IMR-90 (cell line): ENCODE measurements at regions not wholly inside any gene's neighbourhood (a gene's known extent, or its start where the extent isn't known, plus 50 kb on each side); places are given as distances from the start of the nearest gene placed in this dataset.

Source experiments
- ATAC-seq: fragments of 200-7000 bp; cut with Tn5 transposase; 2 replicates; pipeline ENCODE4 v1.9.1; 2020; ENCODE audit warnings: low read depth, mild to moderate bottlenecking, moderate library complexity
- BruUV-seq: library from RNA; stranded (reverse); fragments of 400-500 nt; replicated peaks from 2 replicates; lab custom pipeline; 2021; lab: Mats Ljungman, UMichigan
- CTCF ChIA-PET: fragments of 300-600 bp; formaldehyde crosslinking; extraction: SDS; loops from one replicate; lab custom pipeline; 2021; ENCODE audit warnings: antibody characterized with exemption; lab: Yijun Ruan, JAX
- POLR2A ChIA-PET: fragments of 300-600 bp; sonication (Branson Sonifier 250); formaldehyde crosslinking; loops from one replicate; lab custom pipeline; 2022; ENCODE audit warnings: antibody characterized with exemption; ENCODE audit not compliant: unreplicated experiment; lab: Charles Lee
- DNase-seq: peaks from one replicate; pipeline ENCODE4 v3.0.0; 2013
- H2AFZ ChIP-seq: replicated peaks from 2 replicates; pipeline ENCODE3; 2013; ENCODE audit warnings: low read length, mild to moderate bottlenecking; ENCODE audit not compliant: poor library complexity
- H2AK5ac ChIP-seq: 2 replicates; pipeline ENCODE4 v1.6.1; 2013; ENCODE audit warnings: low read depth, low read length, inconsistent platforms
- H2AK9ac ChIP-seq: replicated peaks from 2 replicates; pipeline ENCODE3; 2013; ENCODE audit warnings: mild to moderate bottlenecking, low read depth, low read length, moderate library complexity; ENCODE audit not compliant: poor library complexity
- H2BK120ac ChIP-seq: 2 replicates; pipeline ENCODE4 v1.6.1; 2013; ENCODE audit warnings: low read depth, low read length, inconsistent platforms
- H2BK15ac ChIP-seq: 3 replicates; pipeline ENCODE4 v1.6.1; 2013; ENCODE audit warnings: low read depth, low read length, inconsistent platforms
- H2BK20ac ChIP-seq: 2 replicates; pipeline ENCODE4 v1.6.1; 2013; ENCODE audit warnings: low read depth, mild to moderate bottlenecking, inconsistent platforms, low read length, moderate library complexity
- H2BK5ac ChIP-seq: 2 replicates; pipeline ENCODE4 v1.6.1; 2013; ENCODE audit warnings: mild to moderate bottlenecking, low read depth, low read length, inconsistent platforms; ENCODE audit not compliant: poor library complexity, severe bottlenecking
- H3K14ac ChIP-seq: replicated peaks from 2 replicates; pipeline ENCODE4 v1.6.1; 2013; ENCODE audit warnings: low read depth, low read length, inconsistent platforms
- H3K18ac ChIP-seq: 2 replicates; pipeline ENCODE4 v1.6.1; 2013; ENCODE audit warnings: low read depth, low read length, control low read depth
- H3K23ac ChIP-seq: 2 replicates; pipeline ENCODE4 v1.6.1; 2013; ENCODE audit warnings: low read depth, low read length, inconsistent platforms
- H3K27ac ChIP-seq: 2 replicates; pipeline ENCODE4 v1.5.1; 2013; ENCODE audit warnings: mild to moderate bottlenecking, control low read depth, low read length; ENCODE audit not compliant: insufficient read depth
- H3K27me3 ChIP-seq: 2 replicates; pipeline ENCODE4 v1.6.1; 2013; ENCODE audit warnings: low read length; ENCODE audit not compliant: control insufficient read depth, insufficient read depth
- H3K36me3 ChIP-seq: 2 replicates; pipeline ENCODE4 v1.6.1; 2013; ENCODE audit warnings: low read length, mixed read lengths; ENCODE audit not compliant: control insufficient read depth, insufficient read depth
- H3K4ac ChIP-seq: 2 replicates; pipeline ENCODE4 v1.6.1; 2013; ENCODE audit warnings: low read depth, low read length, inconsistent platforms
- H3K4me1 ChIP-seq: 2 replicates; pipeline ENCODE4 v1.6.1; 2013; ENCODE audit warnings: low read length, mixed read lengths; ENCODE audit not compliant: control insufficient read depth, insufficient read depth
- H3K4me2 ChIP-seq: 2 replicates; pipeline ENCODE4 v1.6.1; 2013; ENCODE audit warnings: low read depth, mild to moderate bottlenecking, control low read depth, low read length, moderate library complexity
- H3K4me3 ChIP-seq: 2 replicates; pipeline ENCODE4 v1.5.1; 2013; ENCODE audit warnings: low read depth, mild to moderate bottlenecking, control low read depth, low read length, moderate library complexity; ENCODE audit not compliant: insufficient read depth
- H3K56ac ChIP-seq: 2 replicates; pipeline ENCODE4 v1.6.1; 2013; ENCODE audit warnings: low read length, inconsistent platforms; ENCODE audit not compliant: insufficient read depth; ENCODE audit errors: extremely low read depth
- H3K79me1 ChIP-seq, 2 experiments: 2 replicates each; pipeline ENCODE4 v1.6.1; 2013; ENCODE audit warnings: low read length in 2 of 2, inconsistent platforms in 1 of 2, low read depth in 1 of 2
- H3K9ac ChIP-seq: 2 replicates; pipeline ENCODE4 v1.6.1; 2013; ENCODE audit warnings: low read depth, low read length, control low read depth
- H3K9me1 ChIP-seq: 2 replicates; pipeline ENCODE4 v1.6.1; 2013; ENCODE audit warnings: low read length, inconsistent platforms; ENCODE audit not compliant: insufficient read depth
- H3K9me3 ChIP-seq: 2 replicates; pipeline ENCODE4 v1.6.1; 2013; ENCODE audit warnings: low read length; ENCODE audit not compliant: control insufficient read depth, insufficient read depth
- H4K20me1 ChIP-seq: 2 replicates; pipeline ENCODE4 v1.6.1; 2013; ENCODE audit warnings: low read length, inconsistent platforms; ENCODE audit not compliant: insufficient read depth
- H4K5ac ChIP-seq: 2 replicates; pipeline ENCODE4 v1.6.1; 2013; ENCODE audit warnings: mild to moderate bottlenecking, low read depth, low read length, control low read depth
- H4K8ac ChIP-seq, 2 experiments: 2 replicates each; pipeline ENCODE4 v1.6.1; 2013; ENCODE audit warnings: low read depth in 2 of 2, low read length in 2 of 2, control low read depth in 1 of 2, inconsistent platforms in 1 of 2
- H4K91ac ChIP-seq: 2 replicates; pipeline ENCODE4 v1.6.1; 2013; ENCODE audit warnings: low read depth, low read length, inconsistent platforms; ENCODE audit not compliant: insufficient read depth
- BHLHE40 ChIP-seq: fragments of 150-350 bp; IDR thresholded peaks from 2 replicates; pipeline ENCODE4 v1.6.1; 2016; ENCODE audit warnings: mild to moderate bottlenecking, low read depth, low read length
- CEBPB ChIP-seq: IDR thresholded peaks from 2 replicates; pipeline ENCODE4 v1.6.1; 2012; ENCODE audit warnings: low read depth, low read length, improper control_type of control experiment
- CHD1 ChIP-seq: IDR thresholded peaks from 2 replicates; pipeline ENCODE4 v1.6.1; 2012; ENCODE audit warnings: low read depth, low read length, improper control_type of control experiment
- FOS ChIP-seq: fragments of 150-350 bp; IDR thresholded peaks from 2 replicates; pipeline ENCODE4 v1.6.1; 2016; ENCODE audit warnings: low read depth, low read length
- MAFK ChIP-seq: IDR thresholded peaks from 2 replicates; pipeline ENCODE4 v1.6.1; 2012; ENCODE audit warnings: low read depth, low read length, improper control_type of control experiment
- MAZ ChIP-seq: IDR thresholded peaks from 2 replicates; pipeline ENCODE4 v1.6.1; 2012; ENCODE audit warnings: low read depth, mild to moderate bottlenecking, low read length, improper control_type of control experiment, moderate library complexity, borderline replicate concordance
- MXI1 ChIP-seq: IDR thresholded peaks from 2 replicates; pipeline ENCODE4 v1.6.1; 2012; ENCODE audit warnings: low read depth, mild to moderate bottlenecking, low read length, moderate library complexity, borderline replicate concordance
- NFE2L2 ChIP-seq: fragments of 150-350 bp; IDR thresholded peaks from 2 replicates; pipeline ENCODE4 v1.6.1; 2016; ENCODE audit warnings: low read depth, mild to moderate bottlenecking, low read length
- POLR2A ChIP-seq: IDR thresholded peaks from 2 replicates; pipeline ENCODE4 v1.6.1; 2012; ENCODE audit warnings: mild to moderate bottlenecking, low read depth, low read length
- RAD21 ChIP-seq: IDR thresholded peaks from 2 replicates; pipeline ENCODE4 v1.6.1; 2012; ENCODE audit warnings: low read length, improper control_type of control experiment
- RCOR1 ChIP-seq: IDR thresholded peaks from 2 replicates; pipeline ENCODE4 v1.6.1; 2012; ENCODE audit warnings: mild to moderate bottlenecking, low read length, improper control_type of control experiment; ENCODE audit not compliant: insufficient replicate concordance
- RFX5 ChIP-seq: IDR thresholded peaks from 2 replicates; pipeline ENCODE4 v1.8.0; 2012; ENCODE audit warnings: low read depth, mild to moderate bottlenecking, low read length, moderate library complexity
- SMC3 ChIP-seq: fragments of 150-350 bp; IDR thresholded peaks from 2 replicates; pipeline ENCODE4 v1.6.1; 2016; ENCODE audit warnings: low read depth, mild to moderate bottlenecking, antibody characterized with exemption, low read length, moderate library complexity
- WGBS, 2 experiments: methylation state at CpG; one replicate each; pipeline versions ENCODE4 v1.1.5 to v1.1.7; 2013; ENCODE audit warnings: missing lambda C conversion rate in 2 of 2; ENCODE audit not compliant: insufficient read length in 1 of 2; ENCODE audit errors: extremely low coverage in 2 of 2; 5-methylcytosine and 5-hydroxymethylcytosine counted together
- dilution Hi-C: fragments of 300-500 bp; cut with HindIII; formaldehyde crosslinking; loops from one replicate; pipeline ENCODE4 v1.14.3; 2018; ENCODE audit warnings: low sequenced_read_pairs; ENCODE audit not compliant: unreplicated experiment
- in situ Hi-C: fragments of 300-500 bp; cut with MboI; formaldehyde crosslinking; loops from 3 replicates; pipeline ENCODE4 v1.14.3; 2019; ENCODE audit warnings: low sequenced_read_pairs, inconsistent platforms, mixed read lengths
- intact Hi-C: fragments of 100-400 bp; cut with micrococcal nuclease; formaldehyde crosslinking; loops from 2 replicates; pipeline ENCODE4 v1.10.0; 2022
- TF ChIP-seq, protein P1 (sequence below): fragments of 150-350 bp; IDR thresholded peaks from 2 replicates; pipeline ENCODE4 v1.6.1; 2016; ENCODE audit warnings: low read depth, mild to moderate bottlenecking, low read length, moderate library complexity, borderline replicate concordance
- TF ChIP-seq, protein P2 (sequence below): fragments of 150-350 bp; IDR thresholded peaks from 2 replicates; pipeline ENCODE4 v1.6.1; 2017; ENCODE audit warnings: mild to moderate bottlenecking, antibody characterized with exemption, low read length, low read depth
- TF ChIP-seq, protein P3 (sequence below): conservative IDR thresholded peaks from 2 replicates; pipeline ENCODE4 v1.5.1; 2012; ENCODE audit warnings: mild to moderate bottlenecking, low read depth, low read length, improper control_type of control experiment

DNA sequence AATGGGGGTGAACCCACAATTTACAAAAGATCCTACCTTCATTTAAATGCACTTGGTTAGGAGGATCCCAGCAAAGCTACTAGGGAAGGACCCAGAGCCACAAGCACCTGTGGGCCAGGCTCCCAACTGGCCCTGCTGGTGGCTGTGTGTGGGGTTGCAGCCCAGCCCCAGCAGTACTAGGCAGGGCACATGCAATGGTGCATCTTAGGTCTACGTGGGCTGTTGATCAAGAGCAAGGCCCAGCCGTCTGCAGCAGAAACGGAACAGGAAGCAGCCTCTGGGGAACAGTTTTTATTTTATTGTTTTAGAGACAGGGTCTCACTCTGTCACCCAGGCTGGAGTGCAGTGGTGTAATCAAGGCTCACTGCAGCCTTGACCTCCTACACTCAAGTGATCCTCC is 134.1 kb upstream of the RAB4A start:
- H3K14ac ChIP-seq = no peak overlapping the region
- H2BK5ac ChIP-seq = no peak overlapping the region
- in situ Hi-C loops = no loop called here
- no peak overlapping the region for H3K4ac ChIP-seq
- intact Hi-C loops = no loop called here
- dilution Hi-C loops = no loop called here
- no peak overlapping the region for H3K4me3 ChIP-seq
- H4K91ac ChIP-seq = no peak overlapping the region
- peaks cover 7% of the 10 kb centered on the region; the same call in 1 of the 2 replicates for H3K9me3 ChIP-seq
- H3K56ac ChIP-seq = no peak overlapping the region
- ChIA-PET CTCF (no interaction called here), POLR2A (no interaction called here)
- no peak overlapping the region for H3K4me2 ChIP-seq
- no peak overlapping the region for H2AK9ac ChIP-seq
- ATAC-seq (no peak), DNase-seq (no peak)
- H2AK5ac ChIP-seq = no peak overlapping the region
- no peak overlapping the region for H2BK15ac ChIP-seq
- no CpG with 5 or more reads among the region's 3 CpGs for WGBS, 2 experiments
- H3K9ac ChIP-seq = no peak overlapping the region
- H2BK20ac ChIP-seq = no peak overlapping the region
- H3K9me1 ChIP-seq = no peaks in the 10 kb centered on the region
- no peak overlapping the region for H3K27ac ChIP-seq
- TF ChIP-seq RCOR1 (no peak), RFX5 (no peak), POLR2A (no peak), NFE2L2 (no peak), CHD1 (no peak), MAZ (no peak), BHLHE40 (no peak), FOS (no peak), SMC3 (no peak), RAD21 (no peak), MAFK (no peak), CEBPB (no peak), MXI1 (no peak)
- TF ChIP-seq, protein P1, sequence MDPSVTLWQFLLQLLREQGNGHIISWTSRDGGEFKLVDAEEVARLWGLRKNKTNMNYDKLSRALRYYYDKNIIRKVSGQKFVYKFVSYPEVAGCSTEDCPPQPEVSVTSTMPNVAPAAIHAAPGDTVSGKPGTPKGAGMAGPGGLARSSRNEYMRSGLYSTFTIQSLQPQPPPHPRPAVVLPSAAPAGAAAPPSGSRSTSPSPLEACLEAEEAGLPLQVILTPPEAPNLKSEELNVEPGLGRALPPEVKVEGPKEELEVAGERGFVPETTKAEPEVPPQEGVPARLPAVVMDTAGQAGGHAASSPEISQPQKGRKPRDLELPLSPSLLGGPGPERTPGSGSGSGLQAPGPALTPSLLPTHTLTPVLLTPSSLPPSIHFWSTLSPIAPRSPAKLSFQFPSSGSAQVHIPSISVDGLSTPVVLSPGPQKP = no peak
- TF ChIP-seq, protein P2, sequence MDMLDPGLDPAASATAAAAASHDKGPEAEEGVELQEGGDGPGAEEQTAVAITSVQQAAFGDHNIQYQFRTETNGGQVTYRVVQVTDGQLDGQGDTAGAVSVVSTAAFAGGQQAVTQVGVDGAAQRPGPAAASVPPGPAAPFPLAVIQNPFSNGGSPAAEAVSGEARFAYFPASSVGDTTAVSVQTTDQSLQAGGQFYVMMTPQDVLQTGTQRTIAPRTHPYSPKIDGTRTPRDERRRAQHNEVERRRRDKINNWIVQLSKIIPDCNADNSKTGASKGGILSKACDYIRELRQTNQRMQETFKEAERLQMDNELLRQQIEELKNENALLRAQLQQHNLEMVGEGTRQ = no peak
- TF ChIP-seq, protein P3, sequence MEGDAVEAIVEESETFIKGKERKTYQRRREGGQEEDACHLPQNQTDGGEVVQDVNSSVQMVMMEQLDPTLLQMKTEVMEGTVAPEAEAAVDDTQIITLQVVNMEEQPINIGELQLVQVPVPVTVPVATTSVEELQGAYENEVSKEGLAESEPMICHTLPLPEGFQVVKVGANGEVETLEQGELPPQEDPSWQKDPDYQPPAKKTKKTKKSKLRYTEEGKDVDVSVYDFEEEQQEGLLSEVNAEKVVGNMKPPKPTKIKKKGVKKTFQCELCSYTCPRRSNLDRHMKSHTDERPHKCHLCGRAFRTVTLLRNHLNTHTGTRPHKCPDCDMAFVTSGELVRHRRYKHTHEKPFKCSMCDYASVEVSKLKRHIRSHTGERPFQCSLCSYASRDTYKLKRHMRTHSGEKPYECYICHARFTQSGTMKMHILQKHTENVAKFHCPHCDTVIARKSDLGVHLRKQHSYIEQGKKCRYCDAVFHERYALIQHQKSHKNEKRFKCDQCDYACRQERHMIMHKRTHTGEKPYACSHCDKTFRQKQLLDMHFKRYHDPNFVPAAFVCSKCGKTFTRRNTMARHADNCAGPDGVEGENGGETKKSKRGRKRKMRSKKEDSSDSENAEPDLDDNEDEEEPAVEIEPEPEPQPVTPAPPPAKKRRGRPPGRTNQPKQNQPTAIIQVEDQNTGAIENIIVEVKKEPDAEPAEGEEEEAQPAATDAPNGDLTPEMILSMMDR = no peak
- H4K5ac ChIP-seq = no peak overlapping the region
- H3K23ac ChIP-seq = no peak overlapping the region
- no peaks in the 10 kb centered on the region for H3K79me1 ChIP-seq
- no peaks in the 10 kb centered on the region for H3K36me3 ChIP-seq
- no peak overlapping the region for H2BK120ac ChIP-seq
- H4K8ac ChIP-seq = no peak overlapping the region
- peaks cover 15% of the 10 kb centered on the region for H3K27me3 ChIP-seq
- H3K4me1 ChIP-seq = peaks cover 13% of the 10 kb centered on the region; the same call in 1 of the 2 replicates
- BruUV-seq = no TSS peak
- no peaks in the 10 kb centered on the region for H4K20me1 ChIP-seq
- no peak overlapping the region for H2AFZ ChIP-seq
- H3K18ac ChIP-seq = no peak overlapping the region
